ENCODE measurements at regions not wholly inside any gene's neighbourhood (a gene's known extent, or its start where the extent isn't known, plus 50 kb on each side); places are given as distances from the start of the nearest gene placed in this dataset.
A peak's percentile ranks its signal among the peaks of the same experiment; 100 is the strongest.

GRCh38 chr2:3035385-3036050 lies 342.1 kb downstream of the EIPR1 start:
- Histone ChIP-seq H3K36me3 (ENCODE audit: control insufficient read depth, insufficient read depth, low read length) (no peaks in the 10 kb centered on the region), H3K9me3 (ENCODE audit: control insufficient read depth, low read length) (no peaks in the 10 kb centered on the region), H3K4me1 (ENCODE audit: control insufficient read depth, insufficient read depth, low read length) (no peaks in the 10 kb centered on the region), H3K9ac (ENCODE audit: extremely low read depth, low read length, poor library complexity, severe bottlenecking) (no peak overlapping the region), H3K27me3 (ENCODE audit: control insufficient read depth, insufficient read depth, low read length, poor library complexity, severe bottlenecking) (no peaks in the 10 kb centered on the region), H3K27ac (ENCODE audit: low read depth, low read length) (no peak overlapping the region), H3K4me3 (ENCODE audit: low read length) (no peak overlapping the region)
- TF ChIP-seq CTCF (conservative IDR thresholded peaks at IDR 0.05), result no peak
- WGBS, 2 experiments (ENCODE audit: insufficient coverage in 1 of 2, insufficient read length in 1 of 2), result 91 to 94% methylated on average over 14 to 21 of the region's 21 CpGs
- H3K4me3 Mint-ChIP-seq, result no peak overlapping the region
- H3K4me1 Mint-ChIP-seq, result no peaks in the 10 kb centered on the region
- no peak overlapping the region for H3K27ac Mint-ChIP-seq
- no peaks in the 10 kb centered on the region for H3K36me3 Mint-ChIP-seq (ENCODE audit: low read depth)
- H3K27me3 Mint-ChIP-seq (ENCODE audit: insufficient read depth), result no peaks in the 10 kb centered on the region
- DNase-seq, result peak; percentile 35
- peaks cover 16% of the 10 kb centered on the region for H3K9me3 Mint-ChIP-seq

GRCh38 chr2:3034856-3035255 lies 342.8 kb downstream of the EIPR1 start:
- no peaks in the 10 kb centered on the region for H3K27me3 Mint-ChIP-seq (ENCODE audit: insufficient read depth)
- peak overlapping the region; percentile 21 for H3K27ac Mint-ChIP-seq
- Histone ChIP-seq H3K9me3 (ENCODE audit: control insufficient read depth, low read length) (peaks cover 4% of the 10 kb centered on the region), H3K36me3 (ENCODE audit: control insufficient read depth, insufficient read depth, low read length) (no peaks in the 10 kb centered on the region), H3K9ac (ENCODE audit: extremely low read depth, low read length, poor library complexity, severe bottlenecking) (no peak overlapping the region), H3K27me3 (ENCODE audit: control insufficient read depth, insufficient read depth, low read length, poor library complexity, severe bottlenecking) (no peaks in the 10 kb centered on the region), H3K4me1 (ENCODE audit: control insufficient read depth, insufficient read depth, low read length) (no peaks in the 10 kb centered on the region), H3K4me3 (ENCODE audit: low read length) (no peak overlapping the region), H3K27ac (ENCODE audit: low read depth, low read length) (no peak overlapping the region)
- H3K4me1 Mint-ChIP-seq, result no peaks in the 10 kb centered on the region
- no peak overlapping the region for H3K4me3 Mint-ChIP-seq
- peaks cover 23% of the 10 kb centered on the region for H3K9me3 Mint-ChIP-seq
- no peak for TF ChIP-seq CTCF (conservative IDR thresholded peaks at IDR 0.05)
- no peaks in the 10 kb centered on the region for H3K36me3 Mint-ChIP-seq (ENCODE audit: low read depth)
- 83 to 86% methylated on average over 13 of the region's 13 CpGs for WGBS, 2 experiments (ENCODE audit: insufficient coverage in 1 of 2, insufficient read length in 1 of 2)
- peak; percentile 43 for DNase-seq

GRCh38 chr2:3034396-3034795 lies 343.2 kb downstream of the EIPR1 start:
- H3K27me3 ChIP-seq (ENCODE audit: control insufficient read depth, insufficient read depth, low read length, poor library complexity, severe bottlenecking), result no peaks in the 10 kb centered on the region
- peak; percentile 33 for DNase-seq
- Mint-ChIP-seq H3K27ac (no peak overlapping the region), H3K9me3 (peaks cover 27% of the 10 kb centered on the region), H3K27me3 (ENCODE audit: insufficient read depth) (no peaks in the 10 kb centered on the region), H3K4me3 (no peak overlapping the region), H3K36me3 (ENCODE audit: low read depth) (no peaks in the 10 kb centered on the region), H3K4me1 (no peaks in the 10 kb centered on the region)
- H3K9ac ChIP-seq (ENCODE audit: extremely low read depth, low read length, poor library complexity, severe bottlenecking), result no peak overlapping the region
- no peak for TF ChIP-seq CTCF (conservative IDR thresholded peaks at IDR 0.05)
- peaks cover 5% of the 10 kb centered on the region for H3K9me3 ChIP-seq (ENCODE audit: control insufficient read depth, low read length)
- no peak overlapping the region for H3K27ac ChIP-seq (ENCODE audit: low read depth, low read length)
- H3K36me3 ChIP-seq (ENCODE audit: control insufficient read depth, insufficient read depth, low read length), result no peaks in the 10 kb centered on the region
- no peaks in the 10 kb centered on the region for H3K4me1 ChIP-seq (ENCODE audit: control insufficient read depth, insufficient read depth, low read length)
- H3K4me3 ChIP-seq (ENCODE audit: low read length), result no peak overlapping the region
- 75 to 84% methylated on average over 6 to 7 of the region's 7 CpGs for WGBS, 2 experiments (ENCODE audit: insufficient coverage in 1 of 2, insufficient read length in 1 of 2)
